ENCODE measurements at regions not wholly inside any gene's neighbourhood (a gene's known extent, or its start where the extent isn't known, plus 50 kb on each side); places are given as distances from the start of the nearest gene placed in this dataset.

DNA sequence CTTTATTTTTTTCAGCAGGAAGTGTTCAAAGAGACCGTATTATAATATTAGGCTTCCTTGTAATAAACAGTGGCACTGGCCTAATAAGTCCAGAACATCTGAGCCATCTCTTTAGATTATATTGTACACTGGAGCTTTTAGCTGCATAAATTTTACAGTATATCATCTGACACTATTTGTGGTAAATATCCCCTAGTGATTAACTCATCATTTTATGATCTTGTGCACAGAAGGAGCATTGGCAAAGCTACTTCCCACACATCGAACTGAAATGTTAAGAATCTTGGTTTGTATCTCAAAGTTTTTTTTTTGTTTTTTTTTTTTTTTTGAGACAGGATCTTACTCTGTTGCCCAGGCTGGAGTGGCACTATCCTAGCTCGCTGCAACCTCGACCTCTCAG, 162.7 kb downstream of the HIPK3 start:
- TF ChIP-seq, protein P1, sequence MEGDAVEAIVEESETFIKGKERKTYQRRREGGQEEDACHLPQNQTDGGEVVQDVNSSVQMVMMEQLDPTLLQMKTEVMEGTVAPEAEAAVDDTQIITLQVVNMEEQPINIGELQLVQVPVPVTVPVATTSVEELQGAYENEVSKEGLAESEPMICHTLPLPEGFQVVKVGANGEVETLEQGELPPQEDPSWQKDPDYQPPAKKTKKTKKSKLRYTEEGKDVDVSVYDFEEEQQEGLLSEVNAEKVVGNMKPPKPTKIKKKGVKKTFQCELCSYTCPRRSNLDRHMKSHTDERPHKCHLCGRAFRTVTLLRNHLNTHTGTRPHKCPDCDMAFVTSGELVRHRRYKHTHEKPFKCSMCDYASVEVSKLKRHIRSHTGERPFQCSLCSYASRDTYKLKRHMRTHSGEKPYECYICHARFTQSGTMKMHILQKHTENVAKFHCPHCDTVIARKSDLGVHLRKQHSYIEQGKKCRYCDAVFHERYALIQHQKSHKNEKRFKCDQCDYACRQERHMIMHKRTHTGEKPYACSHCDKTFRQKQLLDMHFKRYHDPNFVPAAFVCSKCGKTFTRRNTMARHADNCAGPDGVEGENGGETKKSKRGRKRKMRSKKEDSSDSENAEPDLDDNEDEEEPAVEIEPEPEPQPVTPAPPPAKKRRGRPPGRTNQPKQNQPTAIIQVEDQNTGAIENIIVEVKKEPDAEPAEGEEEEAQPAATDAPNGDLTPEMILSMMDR (IDR thresholded peaks at IDR 0.05), result no peak
- no peak for TF ChIP-seq POLR2AphosphoS5 (IDR thresholded peaks at IDR 0.05; ENCODE audit: insufficient read depth in 1 of 2, low read depth in 1 of 2)

Measured in vagina (tissue), 2 donors.